ENCODE measurements at regions not wholly inside any gene's neighbourhood (a gene's known extent, or its start where the extent isn't known, plus 50 kb on each side); places are given as distances from the start of the nearest gene placed in this dataset.

GRCh38 chr19:30762651-30763050 lies 390.5 kb downstream of the ZNF536 start:
- TF ChIP-seq CTCF (IDR thresholded peaks at IDR 0.05; ENCODE audit: insufficient read depth, low read length): no peak
- TF ChIP-seq REST (IDR thresholded peaks at IDR 0.05; ENCODE audit: insufficient replicate concordance, low read depth): no peak
- TF ChIP-seq POLR2AphosphoS5 (IDR thresholded peaks at IDR 0.05; ENCODE audit: low read depth): no peak
- TF ChIP-seq GABPA (IDR thresholded peaks at IDR 0.05; ENCODE audit: low read depth): no peak
- no peak for TF ChIP-seq SPI1 (IDR thresholded peaks at IDR 0.05; ENCODE audit: borderline replicate concordance, low read depth)
